Activated naive CD4-positive, alpha-beta T cell treated with anti-CD3 and anti-CD28 coated beads, Interleukin-2, amount 50 U/mL, for 72 hours (primary cell): ENCODE measurements at regions not wholly inside any gene's neighbourhood (a gene's known extent, or its start where the extent isn't known, plus 50 kb on each side); places are given as distances from the start of the nearest gene placed in this dataset.

Experiments used
- ATAC-seq, 2 donors: fragments of 150-1000 bp; cut with Tn5 transposase; 2 replicates each; pipeline ENCODE4 v1.10.0; 2021; ENCODE audit warnings: mild to moderate bottlenecking in 2 of 2, moderate library complexity in 2 of 2
- DNase-seq, 2 donors: peaks; one replicate each; pipeline ENCODE4 v3.0.0; 2021 to 2022; ENCODE audit warnings: low spot score in 2 of 2
- H3K27ac Mint-ChIP-seq, 2 donors: one replicate each; pipeline ENCODE4 v1.8.0; 2022; ENCODE audit warnings: mild to moderate bottlenecking in 2 of 2, mixed read lengths in 2 of 2
- H3K36me3 Mint-ChIP-seq, 2 donors: one replicate each; pipeline ENCODE4 v1.8.0; 2022; ENCODE audit warnings: mixed read lengths in 2 of 2
- H3K9me3 Mint-ChIP-seq, 2 donors: one replicate each; pipeline ENCODE4 v1.8.0; 2022; ENCODE audit warnings: mixed read lengths in 2 of 2

GRCh38 chr2:145769011-145769716, 1249.2 kb upstream of the ZEB2 start:
- Mint-ChIP-seq H3K27ac (no peak overlapping the region), H3K36me3 (no peaks in the 10 kb centered on the region), H3K9me3 (peaks cover 7 to 9% of the 10 kb centered on the region in 2 donors)
- no peak for DNase-seq
- no peak for ATAC-seq

- Mint-ChIP-seq H3K9me3 (peaks cover 0 to 4% of the 10 kb centered on the region in 2 donors), H3K36me3 (no peaks in the 10 kb centered on the region), H3K27ac (no peak overlapping the region)
- ATAC-seq (no peak), DNase-seq (no peak)
Measured at GRCh38 chr2:145765874-145766273, 1246.0 kb upstream of the ZEB2 start.

- ATAC-seq: no peak
- no peak overlapping the region for H3K27ac Mint-ChIP-seq
- no peak for DNase-seq
Measured at GRCh38 chr2:145764631-145765030, 1244.7 kb upstream of the ZEB2 start.

DNA sequence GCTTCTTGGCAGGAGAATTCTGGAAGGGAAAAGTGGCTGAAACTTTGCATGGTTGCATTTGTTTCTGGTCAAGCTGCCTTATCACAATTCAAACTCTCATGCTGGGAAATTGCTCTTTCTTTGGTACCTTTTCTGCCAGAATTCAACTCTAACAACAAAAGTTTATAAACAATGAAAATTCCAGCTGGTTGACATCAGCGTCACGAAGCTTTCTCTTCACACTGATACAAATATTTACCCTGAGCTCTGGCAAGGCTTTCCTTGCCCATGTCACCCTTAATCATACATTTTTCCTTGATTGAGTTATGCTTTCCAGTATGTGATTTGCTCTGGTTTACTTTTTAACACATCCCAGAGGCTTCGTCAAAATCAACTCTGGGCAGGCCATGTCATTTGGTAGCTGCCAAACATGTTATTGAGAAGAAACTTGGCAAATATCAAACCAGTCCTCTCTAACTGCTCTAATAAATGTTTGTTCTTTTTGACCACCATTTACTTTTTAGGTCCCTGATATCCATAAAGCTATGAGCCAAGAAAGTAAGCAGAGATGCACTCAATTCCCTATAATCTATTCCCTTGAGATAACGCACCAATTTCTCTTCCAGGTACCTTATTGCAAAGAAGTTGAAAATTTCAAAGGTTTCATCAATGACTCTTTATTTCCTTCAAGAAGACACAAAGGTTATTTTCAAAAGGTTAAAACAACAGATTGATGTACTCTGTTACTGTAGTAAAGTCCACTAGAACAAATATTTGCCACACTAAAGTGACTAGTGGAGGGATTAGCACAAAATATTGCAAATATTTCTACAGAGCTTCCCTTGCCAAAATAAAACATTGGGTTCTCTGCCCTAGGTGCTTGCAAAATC, 1241.1 kb upstream of the ZEB2 start:
- no peak for DNase-seq
- no peaks in the 10 kb centered on the region for H3K36me3 Mint-ChIP-seq

More at GRCh38 chr2:145764631-145765030, 1244.7 kb upstream of the ZEB2 start:
- H3K36me3 Mint-ChIP-seq: no peaks in the 10 kb centered on the region
- peaks cover 0 to 4% of the 10 kb centered on the region in 2 donors for H3K9me3 Mint-ChIP-seq

GRCh38 chr2:145759228-145759915, 1239.5 kb upstream of the ZEB2 start:
- no peak for ATAC-seq
- H3K36me3 Mint-ChIP-seq: no peaks in the 10 kb centered on the region
- peaks cover 0 to under 1% of the 10 kb centered on the region in 2 donors for H3K9me3 Mint-ChIP-seq
- H3K27ac Mint-ChIP-seq: no peak overlapping the region
- no peak for DNase-seq

More for the DNA sequence above, 1241.1 kb upstream of the ZEB2 start:
- H3K27ac Mint-ChIP-seq: no peak overlapping the region
- ATAC-seq: no peak
- peaks cover 0 to 4% of the 10 kb centered on the region in 2 donors for H3K9me3 Mint-ChIP-seq

DNA sequence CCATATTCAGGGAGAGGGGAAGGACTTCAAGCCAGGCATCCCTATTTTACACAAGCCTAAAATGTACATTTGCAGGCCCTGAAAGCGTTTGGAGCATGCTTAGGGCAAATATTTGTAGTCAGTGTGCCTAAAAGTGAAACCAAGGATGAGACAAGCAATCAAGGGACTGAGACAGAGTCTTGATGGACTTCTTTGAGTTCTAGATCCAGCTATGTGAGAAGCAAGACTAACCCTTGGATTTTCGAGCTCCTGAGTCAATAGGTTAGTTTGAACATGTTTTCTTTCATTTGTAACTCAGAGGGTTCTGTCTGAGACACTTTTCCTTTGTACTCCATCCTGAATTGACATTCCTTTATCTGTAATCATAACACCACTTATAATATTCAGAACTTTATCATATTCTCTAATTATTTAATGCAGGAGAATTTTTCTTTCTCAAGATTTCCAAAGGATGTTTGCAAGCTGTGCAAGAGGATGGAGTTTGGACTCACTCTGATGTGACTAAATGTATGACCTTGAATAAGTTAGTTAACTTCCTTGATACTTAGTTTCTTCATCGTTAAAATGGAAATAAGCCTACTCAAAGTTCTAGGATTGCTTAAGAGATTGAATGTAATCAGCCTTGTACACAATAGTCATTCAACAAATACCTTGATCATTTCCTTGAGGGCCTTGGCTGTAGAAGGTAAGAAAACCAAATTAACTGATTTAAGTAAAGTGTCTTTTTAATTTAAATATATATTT, 1237.8 kb upstream of the ZEB2 start:
- Mint-ChIP-seq H3K27ac (no peak overlapping the region), H3K36me3 (no peaks in the 10 kb centered on the region), H3K9me3 (no peaks in the 10 kb centered on the region)
- no peak for ATAC-seq
- DNase-seq: no peak

DNA sequence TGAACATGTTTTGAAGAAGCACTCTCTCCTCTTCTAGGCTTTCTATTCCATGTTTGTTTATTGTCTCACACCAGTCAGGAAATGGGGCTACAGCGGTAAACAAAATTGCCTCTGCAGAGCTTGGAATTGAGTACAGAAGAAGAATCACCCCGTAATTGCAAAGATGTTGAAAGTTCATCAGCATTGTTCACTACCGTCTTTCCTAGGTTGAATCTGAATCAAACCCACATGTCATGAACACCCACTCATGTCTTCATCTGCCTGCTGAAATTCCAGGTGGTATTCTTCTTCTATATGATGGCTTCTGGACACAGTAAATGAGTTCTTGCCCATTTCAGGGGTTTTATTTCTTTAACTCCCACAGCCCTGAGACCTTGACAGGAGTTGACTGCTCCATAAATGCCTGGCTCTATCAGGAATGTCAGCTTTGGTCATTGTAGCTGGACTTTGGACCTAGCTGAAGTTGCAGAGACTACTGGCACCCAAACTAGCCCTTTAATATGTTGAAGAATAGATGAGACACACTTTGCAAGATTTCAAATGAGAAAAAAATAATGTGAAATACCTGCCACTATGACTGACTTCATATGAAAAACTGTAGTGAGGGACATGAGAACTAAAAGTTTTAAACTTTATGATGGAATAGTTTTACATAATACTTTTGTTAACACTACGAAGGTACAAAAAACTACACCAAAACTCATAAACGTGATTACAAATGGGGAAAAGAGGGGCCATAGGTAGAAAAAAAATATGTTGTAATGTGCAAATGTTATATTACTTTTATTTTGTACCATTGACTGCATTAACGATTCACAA, 1235.3 kb upstream of the ZEB2 start:
- Mint-ChIP-seq H3K9me3 (peaks cover 0 to 5% of the 10 kb centered on the region in 2 donors), H3K27ac (no peak overlapping the region), H3K36me3 (no peaks in the 10 kb centered on the region)
- ATAC-seq (no peak), DNase-seq (no peak)

DNA sequence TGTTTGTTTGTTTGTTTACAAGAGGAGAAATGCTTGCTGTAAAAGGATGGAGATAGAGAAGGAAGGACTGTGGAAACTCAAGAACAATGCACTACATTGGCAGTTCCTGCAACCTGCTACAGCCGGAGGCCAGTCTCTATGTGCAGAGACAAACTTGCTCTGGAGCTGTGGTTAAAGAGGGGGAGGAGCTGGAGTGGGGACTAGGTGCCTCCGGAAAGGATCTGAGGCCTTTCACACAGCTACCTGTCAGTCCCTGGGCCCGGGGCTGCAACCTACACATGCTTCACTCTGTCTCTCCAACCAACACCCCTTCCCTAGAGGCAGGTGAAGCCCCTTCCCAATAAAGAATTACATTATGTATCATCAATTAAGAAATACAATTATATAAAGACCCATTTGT, 1234.0 kb upstream of the ZEB2 start:
- ATAC-seq (no peak), DNase-seq (no peak)
- H3K9me3 Mint-ChIP-seq: peaks cover 0 to 5% of the 10 kb centered on the region in 2 donors
- no peak overlapping the region for H3K27ac Mint-ChIP-seq
- H3K36me3 Mint-ChIP-seq: no peaks in the 10 kb centered on the region

GRCh38 chr2:145753041-145753608, 1233.2 kb upstream of the ZEB2 start:
- Mint-ChIP-seq H3K9me3 (peaks cover 0 to 5% of the 10 kb centered on the region in 2 donors), H3K36me3 (no peaks in the 10 kb centered on the region), H3K27ac (no peak overlapping the region)
- no peak for ATAC-seq
- DNase-seq: no peak

GRCh38 chr2:145752091-145752806, 1232.3 kb upstream of the ZEB2 start:
- H3K9me3 Mint-ChIP-seq: peaks cover 0 to 9% of the 10 kb centered on the region in 2 donors
- H3K27ac Mint-ChIP-seq: no peak overlapping the region
- no peaks in the 10 kb centered on the region for H3K36me3 Mint-ChIP-seq
- DNase-seq (no peak), ATAC-seq (no peak)

DNA sequence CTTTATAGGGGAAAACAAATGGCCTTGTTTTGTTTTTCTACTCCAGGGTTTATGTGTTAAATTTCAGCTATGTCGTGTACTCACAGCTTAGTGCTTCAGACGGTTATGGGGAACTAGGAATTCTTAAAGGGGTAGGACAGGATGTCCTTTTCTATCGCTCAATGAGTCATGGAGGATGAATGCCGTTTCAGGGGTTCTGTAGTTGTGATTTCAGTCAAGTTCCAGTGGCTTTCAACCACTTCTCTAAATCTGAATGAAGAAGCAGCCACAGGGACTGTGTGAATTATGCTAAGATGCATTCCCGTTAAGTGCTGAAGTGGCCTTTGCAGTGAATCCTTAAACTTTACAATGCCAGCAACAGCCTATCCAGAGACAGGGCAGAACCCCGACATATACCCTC, 1231.7 kb upstream of the ZEB2 start:
- Mint-ChIP-seq H3K9me3 (peaks cover 0 to 9% of the 10 kb centered on the region in 2 donors), H3K27ac (no peak overlapping the region), H3K36me3 (no peaks in the 10 kb centered on the region)
- no peak for DNase-seq
- peak; percentile 55 to 64 for ATAC-seq

DNA sequence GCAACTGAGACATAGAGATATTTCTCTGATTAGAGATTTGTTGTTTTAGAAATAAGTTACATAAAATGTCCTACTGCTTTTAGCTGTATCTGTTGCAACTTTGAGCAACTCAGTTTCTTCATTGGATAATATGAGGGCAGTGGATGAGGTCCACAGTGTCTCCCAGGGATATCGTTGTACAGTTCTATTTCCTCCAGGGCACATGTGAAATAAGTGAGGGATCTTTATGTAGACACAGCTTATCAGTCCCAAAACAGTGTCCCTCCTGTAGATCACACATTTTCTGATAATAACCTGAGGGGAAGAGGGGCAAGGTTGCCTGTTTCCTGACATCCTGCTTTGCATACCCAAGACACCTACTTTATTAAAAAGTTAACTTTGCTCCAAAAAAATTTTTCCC, 1231.2 kb upstream of the ZEB2 start:
- Mint-ChIP-seq H3K27ac (no peak overlapping the region), H3K36me3 (no peaks in the 10 kb centered on the region), H3K9me3 (peaks cover 4 to 14% of the 10 kb centered on the region in 2 donors)
- ATAC-seq (no peak), DNase-seq (no peak)

GRCh38 chr2:145750612-145751011, 1230.7 kb upstream of the ZEB2 start:
- DNase-seq (no peak), ATAC-seq (no peak)
- Mint-ChIP-seq H3K36me3 (no peaks in the 10 kb centered on the region), H3K9me3 (peaks cover 5 to 14% of the 10 kb centered on the region in 2 donors), H3K27ac (no peak overlapping the region)

- Mint-ChIP-seq H3K27ac (no peak overlapping the region), H3K36me3 (no peaks in the 10 kb centered on the region), H3K9me3 (peaks cover 5 to 15% of the 10 kb centered on the region in 2 donors)
- ATAC-seq: no peak
- DNase-seq: no peak
Measured at GRCh38 chr2:145750144-145750543, 1230.2 kb upstream of the ZEB2 start.

- DNase-seq (no peak), ATAC-seq (no peak)
- Mint-ChIP-seq H3K9me3 (peaks cover 11 to 21% of the 10 kb centered on the region in 2 donors), H3K36me3 (no peaks in the 10 kb centered on the region), H3K27ac (no peak overlapping the region)
Measured at GRCh38 chr2:145749556-145749955, 1229.6 kb upstream of the ZEB2 start.
